ENCODE measurements at regions not wholly inside any gene's neighbourhood (a gene's known extent, or its start where the extent isn't known, plus 50 kb on each side); places are given as distances from the start of the nearest gene placed in this dataset.

DNA sequence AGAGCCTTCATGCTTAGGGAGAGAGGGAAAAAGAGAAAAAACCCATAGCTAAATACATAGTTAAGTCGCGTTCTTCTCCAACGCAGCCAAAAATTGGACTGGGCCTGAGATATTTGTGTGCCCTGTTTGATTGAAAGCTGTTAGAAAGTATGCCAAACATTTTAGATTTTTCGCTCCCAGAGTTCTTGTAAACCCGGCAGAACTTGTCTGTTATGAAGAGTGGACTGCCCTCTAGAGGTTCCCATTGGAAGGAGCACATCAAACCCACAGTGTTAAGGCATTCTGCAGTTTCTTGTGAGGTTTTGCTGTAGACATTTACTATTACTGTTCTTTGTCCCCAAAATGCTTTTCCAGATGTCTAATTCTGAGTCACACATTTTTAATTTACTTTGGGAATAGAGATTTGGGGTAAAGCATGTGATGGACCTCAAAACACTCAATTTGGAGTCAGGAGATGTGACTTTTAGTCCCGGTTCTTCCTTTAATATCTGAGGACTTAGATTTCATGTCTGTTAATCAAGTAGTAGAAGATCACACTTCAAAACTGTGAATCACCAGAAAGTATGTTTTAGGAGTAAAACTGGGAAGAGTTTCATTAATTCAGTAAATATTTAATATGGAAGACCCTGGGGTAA is 96.6 kb downstream of the PCSK1 start (continued):
- TF ChIP-seq, protein P1, sequence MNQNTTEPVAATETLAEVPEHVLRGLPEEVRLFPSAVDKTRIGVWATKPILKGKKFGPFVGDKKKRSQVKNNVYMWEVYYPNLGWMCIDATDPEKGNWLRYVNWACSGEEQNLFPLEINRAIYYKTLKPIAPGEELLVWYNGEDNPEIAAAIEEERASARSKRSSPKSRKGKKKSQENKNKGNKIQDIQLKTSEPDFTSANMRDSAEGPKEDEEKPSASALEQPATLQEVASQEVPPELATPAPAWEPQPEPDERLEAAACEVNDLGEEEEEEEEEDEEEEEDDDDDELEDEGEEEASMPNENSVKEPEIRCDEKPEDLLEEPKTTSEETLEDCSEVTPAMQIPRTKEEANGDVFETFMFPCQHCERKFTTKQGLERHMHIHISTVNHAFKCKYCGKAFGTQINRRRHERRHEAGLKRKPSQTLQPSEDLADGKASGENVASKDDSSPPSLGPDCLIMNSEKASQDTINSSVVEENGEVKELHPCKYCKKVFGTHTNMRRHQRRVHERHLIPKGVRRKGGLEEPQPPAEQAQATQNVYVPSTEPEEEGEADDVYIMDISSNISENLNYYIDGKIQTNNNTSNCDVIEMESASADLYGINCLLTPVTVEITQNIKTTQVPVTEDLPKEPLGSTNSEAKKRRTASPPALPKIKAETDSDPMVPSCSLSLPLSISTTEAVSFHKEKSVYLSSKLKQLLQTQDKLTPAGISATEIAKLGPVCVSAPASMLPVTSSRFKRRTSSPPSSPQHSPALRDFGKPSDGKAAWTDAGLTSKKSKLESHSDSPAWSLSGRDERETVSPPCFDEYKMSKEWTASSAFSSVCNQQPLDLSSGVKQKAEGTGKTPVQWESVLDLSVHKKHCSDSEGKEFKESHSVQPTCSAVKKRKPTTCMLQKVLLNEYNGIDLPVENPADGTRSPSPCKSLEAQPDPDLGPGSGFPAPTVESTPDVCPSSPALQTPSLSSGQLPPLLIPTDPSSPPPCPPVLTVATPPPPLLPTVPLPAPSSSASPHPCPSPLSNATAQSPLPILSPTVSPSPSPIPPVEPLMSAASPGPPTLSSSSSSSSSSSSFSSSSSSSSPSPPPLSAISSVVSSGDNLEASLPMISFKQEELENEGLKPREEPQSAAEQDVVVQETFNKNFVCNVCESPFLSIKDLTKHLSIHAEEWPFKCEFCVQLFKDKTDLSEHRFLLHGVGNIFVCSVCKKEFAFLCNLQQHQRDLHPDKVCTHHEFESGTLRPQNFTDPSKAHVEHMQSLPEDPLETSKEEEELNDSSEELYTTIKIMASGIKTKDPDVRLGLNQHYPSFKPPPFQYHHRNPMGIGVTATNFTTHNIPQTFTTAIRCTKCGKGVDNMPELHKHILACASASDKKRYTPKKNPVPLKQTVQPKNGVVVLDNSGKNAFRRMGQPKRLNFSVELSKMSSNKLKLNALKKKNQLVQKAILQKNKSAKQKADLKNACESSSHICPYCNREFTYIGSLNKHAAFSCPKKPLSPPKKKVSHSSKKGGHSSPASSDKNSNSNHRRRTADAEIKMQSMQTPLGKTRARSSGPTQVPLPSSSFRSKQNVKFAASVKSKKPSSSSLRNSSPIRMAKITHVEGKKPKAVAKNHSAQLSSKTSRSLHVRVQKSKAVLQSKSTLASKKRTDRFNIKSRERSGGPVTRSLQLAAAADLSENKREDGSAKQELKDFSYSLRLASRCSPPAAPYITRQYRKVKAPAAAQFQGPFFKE (tag by site-specific recombination; IDR thresholded peaks at IDR 0.05; ENCODE audit: borderline replicate concordance): no peak
- TF ChIP-seq ZNF391 (tag by site-specific recombination; IDR thresholded peaks at IDR 0.05; ENCODE audit: borderline replicate concordance, low read depth): no peak
- no peak for TF ChIP-seq ZNF239 (tag by site-specific recombination; IDR thresholded peaks at IDR 0.05)
- no peak for TF ChIP-seq ZNF521 (tag by site-specific recombination; IDR thresholded peaks at IDR 0.05)
- TF ChIP-seq, protein P2, sequence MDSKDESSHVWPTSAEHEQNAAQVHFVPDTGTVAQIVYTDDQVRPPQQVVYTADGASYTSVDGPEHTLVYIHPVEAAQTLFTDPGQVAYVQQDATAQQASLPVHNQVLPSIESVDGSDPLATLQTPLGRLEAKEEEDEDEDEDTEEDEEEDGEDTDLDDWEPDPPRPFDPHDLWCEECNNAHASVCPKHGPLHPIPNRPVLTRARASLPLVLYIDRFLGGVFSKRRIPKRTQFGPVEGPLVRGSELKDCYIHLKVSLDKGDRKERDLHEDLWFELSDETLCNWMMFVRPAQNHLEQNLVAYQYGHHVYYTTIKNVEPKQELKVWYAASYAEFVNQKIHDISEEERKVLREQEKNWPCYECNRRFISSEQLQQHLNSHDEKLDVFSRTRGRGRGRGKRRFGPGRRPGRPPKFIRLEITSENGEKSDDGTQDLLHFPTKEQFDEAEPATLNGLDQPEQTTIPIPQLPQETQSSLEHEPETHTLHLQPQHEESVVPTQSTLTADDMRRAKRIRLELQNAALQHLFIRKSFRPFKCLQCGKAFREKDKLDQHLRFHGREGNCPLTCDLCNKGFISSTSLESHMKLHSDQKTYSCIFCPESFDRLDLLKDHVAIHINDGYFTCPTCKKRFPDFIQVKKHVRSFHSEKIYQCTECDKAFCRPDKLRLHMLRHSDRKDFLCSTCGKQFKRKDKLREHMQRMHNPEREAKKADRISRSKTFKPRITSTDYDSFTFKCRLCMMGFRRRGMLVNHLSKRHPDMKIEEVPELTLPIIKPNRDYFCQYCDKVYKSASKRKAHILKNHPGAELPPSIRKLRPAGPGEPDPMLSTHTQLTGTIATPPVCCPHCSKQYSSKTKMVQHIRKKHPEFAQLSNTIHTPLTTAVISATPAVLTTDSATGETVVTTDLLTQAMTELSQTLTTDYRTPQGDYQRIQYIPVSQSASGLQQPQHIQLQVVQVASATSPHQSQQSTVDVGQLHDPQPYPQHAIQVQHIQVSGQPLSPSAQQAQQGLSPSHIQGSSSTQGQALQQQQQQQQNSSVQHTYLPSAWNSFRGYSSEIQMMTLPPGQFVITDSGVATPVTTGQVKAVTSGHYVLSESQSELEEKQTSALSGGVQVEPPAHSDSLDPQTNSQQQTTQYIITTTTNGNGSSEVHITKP (tag by site-specific recombination; IDR thresholded peaks at IDR 0.05): no peak
- TF ChIP-seq ZNF138 (tag by site-specific recombination; IDR thresholded peaks at IDR 0.05; ENCODE audit: borderline replicate concordance): no peak
- TF ChIP-seq ZNF140 (tag by site-specific recombination; IDR thresholded peaks at IDR 0.05): no peak

DNA sequence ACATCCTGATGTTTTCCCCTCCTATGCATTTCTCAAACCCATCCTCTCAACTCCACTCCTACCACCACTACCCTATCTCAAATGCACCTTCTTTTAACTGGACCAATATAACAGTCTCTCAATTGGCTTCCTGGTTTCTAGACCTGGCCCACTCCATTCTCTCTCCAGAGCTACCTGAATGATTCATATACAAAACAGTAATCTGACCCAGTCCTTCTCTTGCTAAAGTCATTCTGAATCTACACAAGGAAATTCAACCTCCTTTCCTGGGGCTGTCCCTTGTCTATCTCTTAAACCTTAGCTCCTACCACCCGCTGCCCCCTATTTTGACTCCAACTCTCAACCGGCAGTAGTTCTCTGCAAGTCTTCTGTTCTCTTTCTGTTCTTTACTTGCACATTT is 97.2 kb downstream of the PCSK1 start:
- Histone ChIP-seq H3K27ac (ENCODE audit: extremely low read depth, low read depth, low read length) (no peak overlapping the region), H3K36me3 (ENCODE audit: control insufficient read depth in 2 of 2, insufficient read depth in 1 of 2, low read length in 2 of 2) (no peaks in the 10 kb centered on the region), H3K4me1 (ENCODE audit: control insufficient read depth, insufficient read depth, low read length) (peaks cover 7% of the 10 kb centered on the region; the same call in 1 of the 2 replicates), H3K9me3 (ENCODE audit: control insufficient read depth, insufficient read depth, low read depth, low read length) (no peaks in the 10 kb centered on the region), H3K4me3 (ENCODE audit: low read depth, low read length) (no peak overlapping the region)
- TF ChIP-seq ZNF624 (tag by site-specific recombination; IDR thresholded peaks at IDR 0.05): no peak
- TF ChIP-seq, protein P3, sequence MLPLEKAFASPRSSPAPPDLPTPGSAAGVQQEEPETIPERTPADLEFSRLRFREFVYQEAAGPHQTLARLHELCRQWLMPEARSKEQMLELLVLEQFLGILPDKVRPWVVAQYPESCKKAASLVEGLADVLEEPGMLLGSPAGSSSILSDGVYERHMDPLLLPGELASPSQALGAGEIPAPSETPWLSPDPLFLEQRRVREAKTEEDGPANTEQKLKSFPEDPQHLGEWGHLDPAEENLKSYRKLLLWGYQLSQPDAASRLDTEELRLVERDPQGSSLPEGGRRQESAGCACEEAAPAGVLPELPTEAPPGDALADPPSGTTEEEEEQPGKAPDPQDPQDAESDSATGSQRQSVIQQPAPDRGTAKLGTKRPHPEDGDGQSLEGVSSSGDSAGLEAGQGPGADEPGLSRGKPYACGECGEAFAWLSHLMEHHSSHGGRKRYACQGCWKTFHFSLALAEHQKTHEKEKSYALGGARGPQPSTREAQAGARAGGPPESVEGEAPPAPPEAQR (tag by site-specific recombination; IDR thresholded peaks at IDR 0.05): no peak
- TF ChIP-seq KLF7 (tag by site-specific recombination; IDR thresholded peaks at IDR 0.05; ENCODE audit: borderline replicate concordance): no peak
- TF ChIP-seq REPIN1 (tag by site-specific recombination; IDR thresholded peaks at IDR 0.05; ENCODE audit: low read depth): no peak
- TF ChIP-seq, protein P4, sequence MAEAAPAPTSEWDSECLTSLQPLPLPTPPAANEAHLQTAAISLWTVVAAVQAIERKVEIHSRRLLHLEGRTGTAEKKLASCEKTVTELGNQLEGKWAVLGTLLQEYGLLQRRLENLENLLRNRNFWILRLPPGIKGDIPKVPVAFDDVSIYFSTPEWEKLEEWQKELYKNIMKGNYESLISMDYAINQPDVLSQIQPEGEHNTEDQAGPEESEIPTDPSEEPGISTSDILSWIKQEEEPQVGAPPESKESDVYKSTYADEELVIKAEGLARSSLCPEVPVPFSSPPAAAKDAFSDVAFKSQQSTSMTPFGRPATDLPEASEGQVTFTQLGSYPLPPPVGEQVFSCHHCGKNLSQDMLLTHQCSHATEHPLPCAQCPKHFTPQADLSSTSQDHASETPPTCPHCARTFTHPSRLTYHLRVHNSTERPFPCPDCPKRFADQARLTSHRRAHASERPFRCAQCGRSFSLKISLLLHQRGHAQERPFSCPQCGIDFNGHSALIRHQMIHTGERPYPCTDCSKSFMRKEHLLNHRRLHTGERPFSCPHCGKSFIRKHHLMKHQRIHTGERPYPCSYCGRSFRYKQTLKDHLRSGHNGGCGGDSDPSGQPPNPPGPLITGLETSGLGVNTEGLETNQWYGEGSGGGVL (tag by site-specific recombination; IDR thresholded peaks at IDR 0.05): no peak
- ChIA-PET CTCF (interaction anchor here (0.6 to 4.6 kb wide), 32 partner anchors 8 to 693 kb away, joined by 3 to 69 read pairs (median 4); partner anchors contain the start of gene ELL2), POLR2A (no interaction called here)
